Gastrocnemius medialis (tissue), 4 donors: ENCODE measurements at regions not wholly inside any gene's neighbourhood (a gene's known extent, or its start where the extent isn't known, plus 50 kb on each side); places are given as distances from the start of the nearest gene placed in this dataset.

Experiments used
- CTCF ChIP-seq, 5 experiments: fragments of 450-650 bp in 3 of 5; fragments of 200-600 bp in 2 of 5; sonication (generic) in 2 of 5; IDR thresholded peaks in 4 of 5; conservative IDR thresholded peaks in 1 of 5; 1 replicate in 4 of 5; 2 replicates in 1 of 5; pipeline ENCODE4 v1.5.1; 2016 to 2019; ENCODE audit warnings: antibody characterized with exemption in 5 of 5, mild to moderate bottlenecking in 3 of 5, moderate library complexity in 3 of 5
- POLR2A ChIP-seq, 2 donors: fragments of 450-650 bp; IDR thresholded peaks; one replicate each; pipeline ENCODE4 v1.6.1; 2017; ENCODE audit warnings: antibody characterized with exemption in 2 of 2, mild to moderate bottlenecking in 2 of 2, moderate library complexity in 2 of 2

GRCh38 chr12:75742048-75742447 is 230.6 kb upstream of the KRR1 start:
- TF ChIP-seq CTCF (IDR thresholded peaks at IDR 0.05 in 4 of 5, conservative IDR thresholded peaks at IDR 0.05 in 1 of 5) (no peak), POLR2A (IDR thresholded peaks at IDR 0.05) (no peak)
